GM12865 (cell line): ENCODE measurements at regions not wholly inside any gene's neighbourhood (a gene's known extent, or its start where the extent isn't known, plus 50 kb on each side); places are given as distances from the start of the nearest gene placed in this dataset.
"Not testable (repeated sequence)": the region's sequence is repeated elsewhere in the genome, so short reads cannot be mapped to it uniquely, and the experiment has no call there.

Experiments
- DNase-seq: peaks from one replicate; pipeline ENCODE4 v3.0.0; 2010; ENCODE audit warnings: low read depth
- H3K4me3 ChIP-seq: 2 replicates; pipeline ENCODE4 v1.5.1; 2011; ENCODE audit warnings: mild to moderate bottlenecking, low read depth, low read length, control low read depth
- TF ChIP-seq, protein P1 (sequence below): IDR thresholded peaks from 2 replicates; pipeline ENCODE4 v1.5.1; 2011; ENCODE audit warnings: low read length, control low read depth, low read depth, inconsistent platforms; ENCODE audit not compliant: insufficient read depth; ENCODE audit errors: missing control alignments

GRCh38 chr10:6711881-6712280 is 131.8 kb upstream of the PRKCQ start:
- TF ChIP-seq, protein P1, sequence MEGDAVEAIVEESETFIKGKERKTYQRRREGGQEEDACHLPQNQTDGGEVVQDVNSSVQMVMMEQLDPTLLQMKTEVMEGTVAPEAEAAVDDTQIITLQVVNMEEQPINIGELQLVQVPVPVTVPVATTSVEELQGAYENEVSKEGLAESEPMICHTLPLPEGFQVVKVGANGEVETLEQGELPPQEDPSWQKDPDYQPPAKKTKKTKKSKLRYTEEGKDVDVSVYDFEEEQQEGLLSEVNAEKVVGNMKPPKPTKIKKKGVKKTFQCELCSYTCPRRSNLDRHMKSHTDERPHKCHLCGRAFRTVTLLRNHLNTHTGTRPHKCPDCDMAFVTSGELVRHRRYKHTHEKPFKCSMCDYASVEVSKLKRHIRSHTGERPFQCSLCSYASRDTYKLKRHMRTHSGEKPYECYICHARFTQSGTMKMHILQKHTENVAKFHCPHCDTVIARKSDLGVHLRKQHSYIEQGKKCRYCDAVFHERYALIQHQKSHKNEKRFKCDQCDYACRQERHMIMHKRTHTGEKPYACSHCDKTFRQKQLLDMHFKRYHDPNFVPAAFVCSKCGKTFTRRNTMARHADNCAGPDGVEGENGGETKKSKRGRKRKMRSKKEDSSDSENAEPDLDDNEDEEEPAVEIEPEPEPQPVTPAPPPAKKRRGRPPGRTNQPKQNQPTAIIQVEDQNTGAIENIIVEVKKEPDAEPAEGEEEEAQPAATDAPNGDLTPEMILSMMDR: no peak
- no peak for DNase-seq

GRCh38 chr10:6711408-6711841 is 131.3 kb upstream of the PRKCQ start:
- no peak overlapping the region for H3K4me3 ChIP-seq
- TF ChIP-seq, protein P1: no peak
- no peak for DNase-seq

More at GRCh38 chr10:6711881-6712280, 131.8 kb upstream of the PRKCQ start:
- no peak overlapping the region for H3K4me3 ChIP-seq

GRCh38 chr10:6707352-6707751 is 127.3 kb upstream of the PRKCQ start:
- TF ChIP-seq, protein P1: no peak
- no peak for DNase-seq
- no peak overlapping the region for H3K4me3 ChIP-seq

GRCh38 chr10:6706725-6707124 is 126.6 kb upstream of the PRKCQ start:
- DNase-seq: no peak
- H3K4me3 ChIP-seq: no peak overlapping the region
- TF ChIP-seq, protein P1: no peak

DNA sequence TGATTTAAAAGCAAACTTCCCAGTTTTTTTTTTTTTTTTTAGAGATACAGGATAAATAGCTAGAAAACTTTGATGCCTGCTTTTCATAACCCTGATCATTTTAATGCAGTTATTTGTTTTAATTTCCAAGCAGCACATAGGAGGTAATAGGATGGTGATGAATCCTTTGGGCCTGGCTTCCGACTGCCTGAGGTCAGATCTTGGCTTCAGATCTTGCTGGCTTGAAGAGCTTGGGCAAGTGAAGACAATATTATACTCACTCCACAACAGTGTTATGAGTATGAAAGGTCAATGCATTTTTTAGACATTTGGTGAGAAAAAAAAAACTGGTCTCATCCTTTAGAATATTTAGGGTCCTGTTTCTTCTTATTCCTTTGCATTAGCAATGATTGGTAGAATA is 124.8 kb upstream of the PRKCQ start:
- DNase-seq: no peak
- no peak overlapping the region for H3K4me3 ChIP-seq
- TF ChIP-seq, protein P1: no peak

DNA sequence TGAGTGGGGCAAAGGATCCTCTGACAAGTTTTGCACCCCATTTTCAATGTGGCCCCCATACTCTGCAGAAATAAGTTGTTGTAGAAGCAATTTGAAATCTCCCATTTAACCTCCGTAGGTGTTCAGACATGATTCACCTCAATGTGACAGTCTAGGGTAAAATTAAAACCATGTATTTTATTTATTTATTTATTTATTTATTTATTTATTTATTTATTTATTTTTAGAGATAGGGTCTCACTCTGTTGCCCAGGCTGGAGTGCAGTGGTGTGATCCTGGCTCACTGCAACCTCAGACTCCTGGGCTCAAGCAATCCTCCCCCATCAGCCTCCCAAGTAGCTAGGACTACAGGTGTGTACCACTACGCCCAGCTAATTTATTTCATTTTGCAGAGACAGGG is 122.8 kb upstream of the PRKCQ start:
- DNase-seq, H3K4me3 ChIP-seq: not testable (repeated sequence)

DNA sequence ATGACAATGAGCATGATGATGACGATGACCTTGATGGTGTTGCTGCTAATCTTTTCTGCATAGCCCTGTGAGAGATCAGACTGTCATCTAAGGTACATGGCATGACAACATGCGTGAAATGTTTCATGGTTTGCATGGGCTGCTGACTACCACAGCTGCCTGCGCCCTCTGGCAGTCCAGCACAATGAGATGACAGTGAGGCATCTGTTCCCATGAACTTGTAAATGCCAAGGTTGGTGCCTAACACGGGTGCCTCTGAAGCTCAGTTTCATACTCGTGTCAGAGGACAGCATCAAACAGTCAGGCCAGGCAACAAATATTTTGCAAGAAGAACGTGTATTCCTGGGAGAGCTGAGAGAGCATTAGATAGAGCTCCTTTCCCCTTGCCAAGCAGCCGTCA is 122.0 kb upstream of the PRKCQ start:
- no peak for DNase-seq
- no peak overlapping the region for H3K4me3 ChIP-seq
- TF ChIP-seq, protein P1: no peak
